ENCODE measurements at regions not wholly inside any gene's neighbourhood (a gene's known extent, or its start where the extent isn't known, plus 50 kb on each side); places are given as distances from the start of the nearest gene placed in this dataset.

DNA sequence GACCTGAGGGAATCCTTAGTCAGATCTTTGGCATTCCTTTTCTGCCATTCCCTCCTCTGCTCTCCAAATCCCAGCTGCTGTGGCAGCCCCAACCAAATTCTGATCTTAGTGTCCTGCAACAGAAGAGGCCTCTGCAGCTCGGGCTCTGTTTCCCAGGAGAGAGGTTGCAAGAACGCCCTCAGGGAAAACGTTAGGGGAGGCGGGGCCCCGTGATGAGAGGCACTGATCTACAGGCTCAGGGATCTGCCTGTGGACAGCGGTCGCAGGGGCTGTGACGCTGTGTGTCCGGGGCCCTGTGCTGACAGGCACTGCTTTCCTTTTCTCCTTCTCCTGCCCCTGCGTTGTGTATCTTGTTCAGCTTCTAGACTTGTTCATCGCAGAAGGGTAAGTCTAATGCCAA lies 57.3 kb upstream of the DPYSL4 start:
- H3K79me2 ChIP-seq (ENCODE audit: insufficient read depth) = no peaks in the 10 kb centered on the region
- no peak for TF ChIP-seq POLR2AphosphoS5 (IDR thresholded peaks at IDR 0.05; ENCODE audit: low read depth, low read length)
- TF ChIP-seq, protein P1, sequence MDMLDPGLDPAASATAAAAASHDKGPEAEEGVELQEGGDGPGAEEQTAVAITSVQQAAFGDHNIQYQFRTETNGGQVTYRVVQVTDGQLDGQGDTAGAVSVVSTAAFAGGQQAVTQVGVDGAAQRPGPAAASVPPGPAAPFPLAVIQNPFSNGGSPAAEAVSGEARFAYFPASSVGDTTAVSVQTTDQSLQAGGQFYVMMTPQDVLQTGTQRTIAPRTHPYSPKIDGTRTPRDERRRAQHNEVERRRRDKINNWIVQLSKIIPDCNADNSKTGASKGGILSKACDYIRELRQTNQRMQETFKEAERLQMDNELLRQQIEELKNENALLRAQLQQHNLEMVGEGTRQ (IDR thresholded peaks at IDR 0.05; ENCODE audit: borderline replicate concordance, low read depth, low read length) = no peak
- no peak for TF ChIP-seq EP300 (IDR thresholded peaks at IDR 0.05; ENCODE audit: borderline replicate concordance in 1 of 2, low read depth in 1 of 2, low read length in 1 of 2)
- no peak for TF ChIP-seq EZH2phosphoT487 (IDR thresholded peaks at IDR 0.05; ENCODE audit: borderline replicate concordance, low read depth)
- TF ChIP-seq, protein P2, sequence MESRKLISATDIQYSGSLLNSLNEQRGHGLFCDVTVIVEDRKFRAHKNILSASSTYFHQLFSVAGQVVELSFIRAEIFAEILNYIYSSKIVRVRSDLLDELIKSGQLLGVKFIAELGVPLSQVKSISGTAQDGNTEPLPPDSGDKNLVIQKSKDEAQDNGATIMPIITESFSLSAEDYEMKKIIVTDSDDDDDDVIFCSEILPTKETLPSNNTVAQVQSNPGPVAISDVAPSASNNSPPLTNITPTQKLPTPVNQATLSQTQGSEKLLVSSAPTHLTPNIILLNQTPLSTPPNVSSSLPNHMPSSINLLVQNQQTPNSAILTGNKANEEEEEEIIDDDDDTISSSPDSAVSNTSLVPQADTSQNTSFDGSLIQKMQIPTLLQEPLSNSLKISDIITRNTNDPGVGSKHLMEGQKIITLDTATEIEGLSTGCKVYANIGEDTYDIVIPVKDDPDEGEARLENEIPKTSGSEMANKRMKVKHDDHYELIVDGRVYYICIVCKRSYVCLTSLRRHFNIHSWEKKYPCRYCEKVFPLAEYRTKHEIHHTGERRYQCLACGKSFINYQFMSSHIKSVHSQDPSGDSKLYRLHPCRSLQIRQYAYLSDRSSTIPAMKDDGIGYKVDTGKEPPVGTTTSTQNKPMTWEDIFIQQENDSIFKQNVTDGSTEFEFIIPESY (IDR thresholded peaks at IDR 0.05; ENCODE audit: borderline replicate concordance, low read depth) = no peak
- TF ChIP-seq, protein P3, sequence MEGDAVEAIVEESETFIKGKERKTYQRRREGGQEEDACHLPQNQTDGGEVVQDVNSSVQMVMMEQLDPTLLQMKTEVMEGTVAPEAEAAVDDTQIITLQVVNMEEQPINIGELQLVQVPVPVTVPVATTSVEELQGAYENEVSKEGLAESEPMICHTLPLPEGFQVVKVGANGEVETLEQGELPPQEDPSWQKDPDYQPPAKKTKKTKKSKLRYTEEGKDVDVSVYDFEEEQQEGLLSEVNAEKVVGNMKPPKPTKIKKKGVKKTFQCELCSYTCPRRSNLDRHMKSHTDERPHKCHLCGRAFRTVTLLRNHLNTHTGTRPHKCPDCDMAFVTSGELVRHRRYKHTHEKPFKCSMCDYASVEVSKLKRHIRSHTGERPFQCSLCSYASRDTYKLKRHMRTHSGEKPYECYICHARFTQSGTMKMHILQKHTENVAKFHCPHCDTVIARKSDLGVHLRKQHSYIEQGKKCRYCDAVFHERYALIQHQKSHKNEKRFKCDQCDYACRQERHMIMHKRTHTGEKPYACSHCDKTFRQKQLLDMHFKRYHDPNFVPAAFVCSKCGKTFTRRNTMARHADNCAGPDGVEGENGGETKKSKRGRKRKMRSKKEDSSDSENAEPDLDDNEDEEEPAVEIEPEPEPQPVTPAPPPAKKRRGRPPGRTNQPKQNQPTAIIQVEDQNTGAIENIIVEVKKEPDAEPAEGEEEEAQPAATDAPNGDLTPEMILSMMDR (IDR thresholded peaks at IDR 0.05) = no peak
- TF ChIP-seq FOSL2 (IDR thresholded peaks at IDR 0.05; ENCODE audit: borderline replicate concordance, low read depth) = no peak
- POLR2A ChIA-PET = no interaction called here
- no peak overlapping the region for H3K27ac ChIP-seq (ENCODE audit: low read depth in 2 of 2, low read length in 1 of 2)
- peaks cover 0 to 12% of the 10 kb centered on the region in 2 experiments; a peak in 1 of 4 replicates for H3K4me1 ChIP-seq (ENCODE audit: control insufficient read depth in 1 of 2, insufficient read depth in 2 of 2, low read depth in 1 of 2, low read length in 1 of 2)
- no peaks in the 10 kb centered on the region for H3F3A ChIP-seq (replicated peaks; ENCODE audit: insufficient read depth)
- no peak overlapping the region for H3K4me2 ChIP-seq
- H3K27me3 ChIP-seq (ENCODE audit: insufficient read depth) = no peaks in the 10 kb centered on the region
- H3K9me2 ChIP-seq = no peaks in the 10 kb centered on the region
- CTCF ChIA-PET = interaction anchor here (1.4 to 6.5 kb wide), 2 partner anchors 13 to 106 kb away, joined by 6 to 65 read pairs; no protein-coding TSS in a partner anchor
- no peak overlapping the region for H3K4me3 ChIP-seq (ENCODE audit: low read depth in 2 of 2, low read length in 1 of 2)
- H3K36me3 ChIP-seq (replicated peaks in 1 of 2; ENCODE audit: control insufficient read depth in 1 of 2, insufficient read depth in 2 of 2, low read length in 1 of 2) = no peaks in the 10 kb centered on the region
- H3K9ac ChIP-seq = no peak overlapping the region
- H2AFZ ChIP-seq (ENCODE audit: low read depth) = no peak overlapping the region
- no peaks in the 10 kb centered on the region for H4K20me1 ChIP-seq (ENCODE audit: insufficient read depth)
- no peaks in the 10 kb centered on the region for H3K9me3 ChIP-seq
- peak; percentile 70 for DNase-seq
- WGBS (ENCODE audit: low lambda C conversion rate) = 32% methylated on average over 11 of the region's 11 CpGs

DNA sequence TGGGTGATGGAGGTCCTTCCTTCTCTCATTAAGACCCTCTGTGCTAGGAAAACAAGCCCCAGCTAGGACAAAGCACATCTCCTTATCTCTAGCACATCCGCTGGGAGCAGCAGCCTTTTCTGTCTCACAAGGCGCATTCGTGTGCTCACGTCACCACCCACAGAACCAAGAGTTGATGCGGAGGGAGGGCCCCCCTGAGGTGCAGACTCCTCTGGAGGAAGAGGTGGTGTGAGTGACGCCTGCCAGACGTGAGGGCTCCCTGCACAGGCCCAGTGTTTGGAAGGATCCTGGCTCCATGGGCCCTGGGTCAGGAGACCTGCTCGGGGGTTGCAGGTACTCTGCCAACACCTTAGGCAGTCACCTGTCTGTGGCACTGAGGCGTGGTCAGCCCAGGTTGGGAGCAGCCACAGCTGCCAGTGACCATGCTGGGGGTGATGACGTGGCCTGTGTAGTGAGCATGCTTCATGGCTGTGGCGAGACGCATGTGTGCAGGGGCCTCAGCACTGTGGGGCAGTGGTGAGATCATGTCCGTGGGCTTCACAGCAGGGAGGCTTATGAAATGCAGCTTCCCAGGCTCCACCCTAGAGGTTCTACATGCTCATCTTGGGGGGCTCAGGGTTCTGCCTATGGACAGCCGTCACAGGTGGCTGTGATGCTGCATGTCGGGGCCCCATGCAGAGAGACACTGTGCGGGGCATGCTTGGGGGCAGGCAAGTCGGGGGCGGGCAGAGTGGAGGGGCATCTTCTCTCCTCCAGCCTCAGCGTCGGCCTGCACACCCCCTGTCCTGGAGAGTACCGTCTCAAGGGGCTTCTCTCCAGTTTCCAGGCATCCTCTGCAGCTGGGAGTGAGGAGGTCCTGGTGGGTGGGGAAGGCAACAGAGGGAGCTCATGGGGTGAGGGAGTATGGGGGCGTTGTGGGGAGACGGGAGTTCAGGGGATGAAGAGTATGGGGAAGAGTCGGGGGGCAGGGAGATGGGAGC lies 56.2 kb upstream of the DPYSL4 start:
- peaks cover 0 to 12% of the 10 kb centered on the region in 2 experiments; a peak in 1 of 4 replicates for H3K4me1 ChIP-seq (ENCODE audit: control insufficient read depth in 1 of 2, insufficient read depth in 2 of 2, low read depth in 1 of 2, low read length in 1 of 2)
- no peaks in the 10 kb centered on the region for H4K20me1 ChIP-seq (ENCODE audit: insufficient read depth)
- DNase-seq = no peak
- no peaks in the 10 kb centered on the region for H3K36me3 ChIP-seq (replicated peaks in 1 of 2; ENCODE audit: control insufficient read depth in 1 of 2, insufficient read depth in 2 of 2, low read length in 1 of 2)
- H3K27me3 ChIP-seq (ENCODE audit: insufficient read depth) = no peaks in the 10 kb centered on the region
- no peaks in the 10 kb centered on the region for H3K9me2 ChIP-seq
- H3K79me2 ChIP-seq (ENCODE audit: insufficient read depth) = no peaks in the 10 kb centered on the region
- ChIA-PET POLR2A (interaction anchor here (0.6 kb wide), 2 partner anchors 21 to 181 kb away, joined by 3 to 4 read pairs; no protein-coding TSS in a partner anchor), CTCF (interaction anchor here (1.4 to 6.5 kb wide), 4 partner anchors 12 to 256 kb away, joined by 3 to 65 read pairs (median 6); no protein-coding TSS in a partner anchor)
- no peak overlapping the region for H3K27ac ChIP-seq (ENCODE audit: low read depth in 2 of 2, low read length in 1 of 2)
- WGBS (ENCODE audit: low lambda C conversion rate) = 56% methylated on average over 16 of the region's 24 CpGs
- no peak overlapping the region for H2AFZ ChIP-seq (ENCODE audit: low read depth)
- no peak overlapping the region for H3K4me2 ChIP-seq
- no peaks in the 10 kb centered on the region for H3K9me3 ChIP-seq
- no peak overlapping the region for H3K9ac ChIP-seq
- H3K4me3 ChIP-seq (ENCODE audit: low read depth in 2 of 2, low read length in 1 of 2) = no peak overlapping the region
- H3F3A ChIP-seq (replicated peaks; ENCODE audit: insufficient read depth) = no peaks in the 10 kb centered on the region
- TF ChIP-seq SMC3 (IDR thresholded peaks at IDR 0.05; ENCODE audit: low read depth, low read length) (no peak), EZH2phosphoT487 (IDR thresholded peaks at IDR 0.05; ENCODE audit: borderline replicate concordance, low read depth) (no peak), SIN3A (IDR thresholded peaks at IDR 0.05; ENCODE audit: borderline replicate concordance, low read depth, low read length) (no peak), RFX5 (IDR thresholded peaks at IDR 0.05; ENCODE audit: low read length) (no peak), FOXM1 (IDR thresholded peaks at IDR 0.05; ENCODE audit: low read depth) (no peak)
- TF ChIP-seq, protein P4, sequence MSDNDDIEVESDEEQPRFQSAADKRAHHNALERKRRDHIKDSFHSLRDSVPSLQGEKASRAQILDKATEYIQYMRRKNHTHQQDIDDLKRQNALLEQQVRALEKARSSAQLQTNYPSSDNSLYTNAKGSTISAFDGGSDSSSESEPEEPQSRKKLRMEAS (IDR thresholded peaks at IDR 0.05; ENCODE audit: low read depth) = no peak
- TF ChIP-seq, protein P5, sequence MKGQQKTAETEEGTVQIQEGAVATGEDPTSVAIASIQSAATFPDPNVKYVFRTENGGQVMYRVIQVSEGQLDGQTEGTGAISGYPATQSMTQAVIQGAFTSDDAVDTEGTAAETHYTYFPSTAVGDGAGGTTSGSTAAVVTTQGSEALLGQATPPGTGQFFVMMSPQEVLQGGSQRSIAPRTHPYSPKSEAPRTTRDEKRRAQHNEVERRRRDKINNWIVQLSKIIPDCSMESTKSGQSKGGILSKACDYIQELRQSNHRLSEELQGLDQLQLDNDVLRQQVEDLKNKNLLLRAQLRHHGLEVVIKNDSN (IDR thresholded peaks at IDR 0.05; ENCODE audit: borderline replicate concordance, low read depth) = no peak
- TF ChIP-seq, protein P1 (IDR thresholded peaks at IDR 0.05; ENCODE audit: borderline replicate concordance, low read depth, low read length) = no peak
- TF ChIP-seq, protein P6, sequence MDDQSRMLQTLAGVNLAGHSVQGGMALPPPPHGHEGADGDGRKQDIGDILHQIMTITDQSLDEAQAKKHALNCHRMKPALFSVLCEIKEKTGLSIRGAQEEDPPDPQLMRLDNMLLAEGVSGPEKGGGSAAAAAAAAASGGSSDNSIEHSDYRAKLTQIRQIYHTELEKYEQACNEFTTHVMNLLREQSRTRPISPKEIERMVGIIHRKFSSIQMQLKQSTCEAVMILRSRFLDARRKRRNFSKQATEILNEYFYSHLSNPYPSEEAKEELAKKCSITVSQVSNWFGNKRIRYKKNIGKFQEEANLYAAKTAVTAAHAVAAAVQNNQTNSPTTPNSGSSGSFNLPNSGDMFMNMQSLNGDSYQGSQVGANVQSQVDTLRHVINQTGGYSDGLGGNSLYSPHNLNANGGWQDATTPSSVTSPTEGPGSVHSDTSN (IDR thresholded peaks at IDR 0.05) = no peak

Data from SK-N-SH (cell line).